ACC112 (cell line): ENCODE measurements at regions not wholly inside any gene's neighbourhood (a gene's known extent, or its start where the extent isn't known, plus 50 kb on each side); places are given as distances from the start of the nearest gene placed in this dataset.

Experiments
- H2AFZ ChIP-seq: fragments of 200-600 bp; sonication (generic); one replicate; pipeline ENCODE4 v1.6.0; 2017; ENCODE audit warnings: antibody characterized with exemption, low read length; ENCODE audit not compliant: unreplicated experiment
- H3K27ac ChIP-seq: fragments of 200-600 bp; sonication (generic); 2 replicates; pipeline ENCODE4 v1.5.1; 2014; ENCODE audit warnings: low read depth, mild to moderate bottlenecking, antibody characterized with exemption, low read length, moderate library complexity
- H3K27me3 ChIP-seq: fragments of 200-600 bp; sonication (generic); 2 replicates; pipeline ENCODE4 v1.6.1; 2014; ENCODE audit warnings: mild to moderate bottlenecking, antibody characterized with exemption, low read length, moderate library complexity, mixed read lengths; ENCODE audit not compliant: insufficient read depth
- H3K36me3 ChIP-seq: fragments of 200-600 bp; sonication (generic); 2 replicates; pipeline ENCODE4 v1.6.1; 2016; ENCODE audit warnings: mild to moderate bottlenecking, antibody characterized with exemption, low read length, moderate library complexity, mixed read lengths; ENCODE audit not compliant: insufficient read depth
- H3K4me1 ChIP-seq: fragments of 200-600 bp; sonication (generic); one replicate; pipeline ENCODE4 v1.6.1; 2016; ENCODE audit warnings: low read length, mixed read lengths; ENCODE audit not compliant: insufficient read depth, unreplicated experiment, control insufficient read depth
- H3K4me3 ChIP-seq: fragments of 200-600 bp; sonication (generic); 2 replicates; pipeline ENCODE4 v1.5.1; 2014; ENCODE audit warnings: mild to moderate bottlenecking, low read depth, low read length
- H3K79me2 ChIP-seq: fragments of 200-600 bp; sonication (generic); one replicate; pipeline ENCODE4 v1.6.0; 2016; ENCODE audit warnings: low read length; ENCODE audit not compliant: control insufficient read depth, unreplicated experiment, insufficient read depth

DNA sequence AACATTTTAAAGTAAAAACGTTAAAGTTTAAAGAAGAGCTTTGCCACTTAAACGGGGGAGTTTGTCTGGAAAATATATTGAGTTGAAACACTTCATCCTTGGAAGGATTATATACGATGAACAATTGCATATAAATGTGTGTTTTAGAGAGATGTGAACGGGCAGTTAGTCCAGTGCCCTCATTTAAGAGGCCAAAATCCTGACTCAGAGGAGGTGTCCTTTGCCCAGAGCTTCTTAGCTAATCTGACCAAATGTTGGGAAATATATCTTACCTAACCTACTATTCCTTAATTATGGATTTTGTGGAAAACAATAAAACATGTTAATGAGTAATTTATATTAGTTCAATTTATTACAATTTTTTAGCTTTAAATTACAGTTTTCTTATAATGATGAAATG is 327.2 kb upstream of the DIPK2B start:
- Histone ChIP-seq H3K27ac (peak overlapping the region; percentile 74), H3K36me3 (no peaks in the 10 kb centered on the region), H3K79me2 (no peaks in the 10 kb centered on the region), H3K4me1 (peaks cover 30% of the 10 kb centered on the region), H3K27me3 (no peaks in the 10 kb centered on the region), H2AFZ (no peak overlapping the region), H3K4me3 (no peak overlapping the region)

DNA sequence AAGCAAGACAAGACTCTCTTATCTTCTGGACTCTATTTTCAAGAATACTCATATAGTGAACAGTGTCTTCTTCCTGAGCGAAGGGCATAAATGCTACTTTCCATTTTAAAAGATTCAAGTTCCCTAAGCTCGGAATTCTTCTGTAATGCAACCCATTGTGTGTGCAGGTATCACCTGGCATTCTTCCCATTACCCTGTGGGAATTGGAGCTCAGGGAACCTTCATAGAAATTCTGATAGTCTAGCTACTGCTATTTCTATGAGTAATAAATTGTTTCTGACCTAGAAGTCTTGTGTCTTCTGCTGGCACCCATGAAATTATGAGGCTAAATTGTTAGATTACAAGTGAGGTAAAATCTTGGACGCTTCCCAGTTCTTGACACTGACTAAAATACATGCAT is 324.1 kb upstream of the DIPK2B start:
- no peak overlapping the region for H2AFZ ChIP-seq
- peak overlapping the region; percentile 45; the same call in 1 of the 2 replicates for H3K4me3 ChIP-seq
- H3K79me2 ChIP-seq: no peaks in the 10 kb centered on the region
- H3K27ac ChIP-seq: peak overlapping the region; percentile 87
- no peaks in the 10 kb centered on the region for H3K27me3 ChIP-seq
- no peaks in the 10 kb centered on the region for H3K36me3 ChIP-seq
- peaks cover 30% of the 10 kb centered on the region for H3K4me1 ChIP-seq

DNA sequence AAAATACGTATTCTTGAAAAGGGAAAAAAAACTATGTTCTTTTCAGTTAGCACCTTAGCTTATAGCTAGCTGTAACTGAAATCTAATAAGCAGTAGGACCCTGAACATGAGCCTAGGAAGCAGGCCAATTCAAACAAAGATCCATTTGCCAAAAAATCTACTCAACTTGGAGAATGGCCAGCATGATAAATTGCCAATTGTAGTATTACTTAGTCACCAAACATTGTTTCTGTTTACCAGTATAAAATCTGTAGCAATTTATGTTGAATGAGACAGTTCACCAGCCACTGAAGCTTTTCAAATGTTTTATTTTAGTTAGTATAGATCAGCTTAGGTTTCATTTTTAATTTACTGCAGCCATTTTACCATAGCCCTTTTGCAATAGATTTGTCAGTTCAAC is 323.6 kb upstream of the DIPK2B start:
- H3K4me3 ChIP-seq: peak overlapping the region; percentile 45; the same call in 1 of the 2 replicates
- H3K27ac ChIP-seq: peak overlapping the region; percentile 87
- peaks cover 30% of the 10 kb centered on the region for H3K4me1 ChIP-seq
- no peaks in the 10 kb centered on the region for H3K27me3 ChIP-seq
- H3K79me2 ChIP-seq: no peaks in the 10 kb centered on the region
- H3K36me3 ChIP-seq: no peaks in the 10 kb centered on the region
- H2AFZ ChIP-seq: no peak overlapping the region

DNA sequence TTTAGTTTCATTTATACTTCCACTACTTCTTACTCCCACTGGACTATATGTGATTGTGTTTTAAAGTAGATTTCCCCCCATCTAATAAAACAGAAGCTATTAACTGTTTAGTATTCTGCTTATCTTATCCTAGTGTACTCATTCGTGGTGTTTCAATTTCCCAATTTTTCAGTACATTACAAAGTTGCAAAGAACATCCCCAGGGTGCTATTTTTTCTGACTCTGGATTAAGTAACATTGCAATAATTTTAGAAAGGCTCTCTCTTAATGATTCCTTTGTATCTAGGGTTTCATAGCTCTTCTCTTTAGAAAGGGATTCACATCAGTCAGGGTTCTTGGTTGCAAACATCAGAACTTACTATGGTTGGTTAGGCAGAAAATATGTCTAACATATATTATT is 317.9 kb upstream of the DIPK2B start:
- H2AFZ ChIP-seq: peak overlapping the region; percentile 75
- H3K4me1 ChIP-seq: peaks cover 34% of the 10 kb centered on the region
- no peaks in the 10 kb centered on the region for H3K27me3 ChIP-seq
- H3K27ac ChIP-seq: peak overlapping the region; percentile 91
- no peaks in the 10 kb centered on the region for H3K36me3 ChIP-seq
- H3K79me2 ChIP-seq: no peaks in the 10 kb centered on the region
- no peak overlapping the region for H3K4me3 ChIP-seq

DNA sequence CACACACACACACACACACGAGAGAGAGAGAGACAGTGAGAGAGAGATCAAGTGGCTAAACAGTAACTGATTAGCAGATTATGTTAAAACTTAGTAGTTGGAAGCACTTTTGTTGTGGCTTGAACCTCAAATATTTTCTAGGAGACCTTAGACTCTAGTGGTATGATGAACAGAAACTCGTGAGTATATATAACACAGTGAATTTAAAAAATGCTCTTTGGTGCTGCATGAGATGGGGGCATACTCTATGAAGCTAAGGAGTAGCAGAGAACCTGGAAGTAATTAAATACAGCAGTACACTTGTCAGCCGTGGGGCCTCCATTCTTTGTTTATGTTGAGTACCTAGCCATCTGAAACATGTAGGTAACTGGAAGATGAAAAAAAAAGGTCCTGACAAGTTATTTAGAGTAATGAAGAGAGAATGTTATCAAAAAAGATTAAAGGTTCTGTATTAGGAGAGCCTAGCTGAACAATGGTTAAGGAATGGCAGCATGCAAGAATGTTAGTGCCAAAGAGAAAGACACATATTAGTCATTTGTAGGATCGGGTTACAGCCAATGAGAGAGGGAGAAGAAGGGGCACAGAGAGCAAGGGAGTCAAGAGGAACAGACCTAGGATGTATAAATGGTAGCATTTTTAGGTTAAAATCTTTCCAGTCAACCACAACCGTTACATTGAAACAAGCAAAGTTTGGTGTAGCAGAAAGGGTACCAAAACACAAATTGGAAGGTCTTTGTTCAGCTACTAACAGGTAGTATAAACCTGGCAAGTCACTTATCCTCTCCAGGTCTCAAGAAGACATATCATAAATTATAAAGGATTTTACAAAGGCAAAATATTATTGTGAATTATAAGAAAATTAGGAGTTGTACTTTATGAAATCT is 316.7 kb upstream of the DIPK2B start:
- Histone ChIP-seq H3K79me2 (no peaks in the 10 kb centered on the region), H3K27me3 (no peaks in the 10 kb centered on the region), H3K27ac (peak overlapping the region; percentile 91), H3K4me1 (peaks cover 34% of the 10 kb centered on the region), H3K36me3 (no peaks in the 10 kb centered on the region), H3K4me3 (no peak overlapping the region), H2AFZ (peak overlapping the region; percentile 44)

DNA sequence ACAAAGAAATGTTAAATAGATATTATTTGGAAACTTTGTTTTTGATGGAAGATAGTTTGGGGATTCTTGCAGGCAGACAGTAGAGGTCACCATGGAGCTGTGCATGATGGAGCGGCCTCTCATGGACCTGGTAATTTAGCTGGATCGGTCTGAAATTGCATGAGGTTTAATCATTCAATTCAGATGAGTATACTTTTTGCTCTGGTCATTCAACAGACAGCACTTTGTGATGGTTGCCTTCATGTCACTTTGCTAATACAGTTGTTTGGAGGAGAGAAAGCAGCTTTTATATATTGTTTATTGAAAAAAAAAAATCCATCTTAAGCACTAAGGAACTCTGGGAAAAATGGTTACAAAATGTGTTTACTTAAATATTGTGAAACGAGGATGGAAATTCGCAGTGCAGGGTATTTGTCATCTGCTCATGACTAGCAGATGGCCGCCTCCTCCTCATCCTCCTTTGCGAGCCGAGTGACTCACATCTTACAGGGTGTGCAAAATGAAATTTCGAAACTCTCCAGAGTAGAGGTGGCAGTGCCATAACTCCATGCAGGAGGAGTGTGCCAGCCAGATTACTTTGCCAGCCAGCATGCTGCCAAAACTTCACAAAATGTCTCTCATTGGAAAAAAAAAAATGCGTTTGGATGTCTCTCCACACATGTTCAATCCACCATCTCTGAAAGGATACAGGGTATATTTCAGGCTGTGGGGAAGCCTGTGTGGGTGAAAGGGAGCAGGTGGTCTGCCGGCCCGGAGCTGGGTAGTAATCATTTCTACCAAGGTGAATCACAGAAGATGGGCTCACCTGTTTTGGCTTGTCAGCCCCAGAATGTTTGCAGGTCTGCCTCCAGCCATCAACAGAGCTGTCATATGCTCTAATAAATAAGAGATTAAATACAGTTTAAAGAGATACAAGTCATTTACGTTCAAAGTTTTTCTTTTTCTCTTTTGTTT is 314.9 kb upstream of the DIPK2B start:
- peak overlapping the region; percentile 91 for H3K27ac ChIP-seq
- peaks cover 34% of the 10 kb centered on the region for H3K4me1 ChIP-seq
- H3K36me3 ChIP-seq: no peaks in the 10 kb centered on the region
- peak overlapping the region; percentile 29 for H2AFZ ChIP-seq
- no peaks in the 10 kb centered on the region for H3K79me2 ChIP-seq
- no peaks in the 10 kb centered on the region for H3K27me3 ChIP-seq
- no peak overlapping the region for H3K4me3 ChIP-seq

DNA sequence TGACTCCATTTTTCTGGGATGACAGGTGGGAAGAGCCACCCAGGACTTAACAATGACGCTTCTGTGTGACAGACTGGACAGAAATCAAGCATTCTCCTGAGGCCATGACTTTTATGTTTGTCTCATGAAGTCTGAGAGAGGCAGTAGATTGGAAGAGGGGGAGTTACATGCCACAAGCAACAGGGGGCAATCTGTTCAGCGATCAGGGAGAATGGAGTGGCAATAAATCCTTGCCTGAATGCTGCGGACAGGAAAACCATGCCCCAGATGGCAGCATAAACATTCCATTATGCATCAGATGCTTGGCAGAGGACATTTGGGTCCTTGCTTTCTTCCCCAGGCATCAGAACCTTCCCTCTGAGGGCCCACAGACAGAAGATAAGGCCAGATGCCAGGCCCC is 312.4 kb upstream of the DIPK2B start:
- Histone ChIP-seq H3K27ac (no peak overlapping the region), H3K4me1 (peaks cover 35% of the 10 kb centered on the region), H3K27me3 (no peaks in the 10 kb centered on the region), H2AFZ (no peak overlapping the region), H3K79me2 (no peaks in the 10 kb centered on the region), H3K4me3 (no peak overlapping the region), H3K36me3 (no peaks in the 10 kb centered on the region)

DNA sequence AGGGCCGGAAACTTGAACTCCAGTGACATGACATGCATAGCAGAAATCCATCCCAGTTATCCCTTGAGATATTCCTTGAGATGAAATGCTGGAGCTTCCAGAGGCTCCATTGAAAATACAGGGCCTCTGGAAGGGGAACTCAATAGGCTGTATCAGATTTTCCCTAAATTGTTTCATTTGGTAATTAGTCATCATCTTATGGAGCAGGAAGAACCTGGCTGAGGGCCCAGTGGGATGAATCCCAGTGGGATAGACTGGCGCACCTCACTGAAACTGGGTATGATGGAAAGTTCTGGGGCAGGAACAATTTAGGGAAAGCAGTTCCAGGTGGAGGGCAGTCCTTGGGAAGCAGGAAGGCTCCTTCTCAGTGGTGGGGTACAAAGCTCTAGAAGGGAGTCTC is 307.8 kb upstream of the DIPK2B start:
- Histone ChIP-seq H3K4me3 (no peak overlapping the region; the same call in 1 of the 2 replicates), H3K27me3 (no peaks in the 10 kb centered on the region), H3K79me2 (no peaks in the 10 kb centered on the region), H3K36me3 (no peaks in the 10 kb centered on the region), H2AFZ (no peak overlapping the region), H3K4me1 (peaks cover 34% of the 10 kb centered on the region), H3K27ac (peak overlapping the region; percentile 99)

DNA sequence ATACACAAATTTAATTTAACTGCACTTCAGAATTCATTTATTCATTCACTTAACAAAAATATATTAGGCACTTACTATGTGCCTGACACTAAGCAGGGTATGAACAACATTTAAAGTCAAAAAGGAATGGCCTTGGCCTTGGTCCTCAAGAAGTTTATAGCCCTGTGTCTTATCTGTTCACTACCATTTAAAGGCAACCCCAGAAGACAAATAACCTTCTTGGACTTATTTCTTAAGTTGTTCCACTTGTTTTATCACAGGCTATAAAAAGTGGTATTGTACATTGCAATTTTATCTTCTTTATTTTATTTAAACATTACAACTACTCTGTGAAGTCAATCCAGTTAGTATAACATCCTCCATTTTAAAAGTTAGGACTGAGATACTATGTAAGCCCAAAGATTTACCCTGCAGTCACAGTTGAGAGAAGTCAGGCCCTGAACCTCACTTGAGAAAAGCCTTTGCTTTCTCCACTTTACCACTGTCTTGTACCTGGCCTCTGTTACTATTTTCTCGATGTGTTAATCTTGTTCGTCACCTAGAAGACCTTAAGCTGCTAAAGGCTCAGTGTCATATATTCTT is 305.6 kb upstream of the DIPK2B start:
- H3K4me3 ChIP-seq: 0 out of 2 replicates have a peak overlapping the region, but pooled peaks have one; percentile 19
- H3K27me3 ChIP-seq: no peaks in the 10 kb centered on the region
- peaks cover 34% of the 10 kb centered on the region for H3K4me1 ChIP-seq
- no peaks in the 10 kb centered on the region for H3K36me3 ChIP-seq
- peak overlapping the region; percentile 99 for H3K27ac ChIP-seq
- H3K79me2 ChIP-seq: no peaks in the 10 kb centered on the region
- H2AFZ ChIP-seq: no peak overlapping the region

DNA sequence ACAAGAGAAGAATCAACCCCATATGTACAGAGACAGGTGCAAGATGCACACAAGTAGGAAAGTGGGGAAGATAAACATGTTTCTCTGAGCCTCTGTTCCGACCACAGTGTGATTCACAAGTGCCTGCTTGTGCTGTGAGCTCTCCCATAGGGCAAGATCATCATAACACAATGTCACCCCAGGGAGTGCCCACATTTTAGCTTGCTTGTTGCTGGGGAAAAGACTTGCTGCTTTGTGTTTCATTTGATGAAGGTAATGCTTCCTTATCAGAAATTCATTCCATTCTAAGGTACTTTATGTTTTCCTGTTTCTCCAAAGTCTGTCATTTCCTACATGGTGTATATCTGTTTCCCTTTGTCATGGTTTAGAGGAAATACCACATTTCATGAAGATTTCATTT is 304.5 kb upstream of the DIPK2B start:
- H3K36me3 ChIP-seq: no peaks in the 10 kb centered on the region
- no peak overlapping the region for H3K4me3 ChIP-seq
- peaks cover 34% of the 10 kb centered on the region for H3K4me1 ChIP-seq
- no peaks in the 10 kb centered on the region for H3K27me3 ChIP-seq
- H2AFZ ChIP-seq: peak overlapping the region; percentile 22
- H3K27ac ChIP-seq: peak overlapping the region; percentile 99
- no peaks in the 10 kb centered on the region for H3K79me2 ChIP-seq
